ENCODE measurements at regions not wholly inside any gene's neighbourhood (a gene's known extent, or its start where the extent isn't known, plus 50 kb on each side); places are given as distances from the start of the nearest gene placed in this dataset.

- H3K18ac ChIP-seq (ENCODE audit: extremely low read depth, low read length), result no peak overlapping the region
- no peak overlapping the region for H3K23ac ChIP-seq (ENCODE audit: insufficient read length)
- no peak overlapping the region for H3K14ac ChIP-seq (ENCODE audit: insufficient read length)
- H3K56ac ChIP-seq (replicated peaks; ENCODE audit: insufficient read length, low read depth, low read length), result no peak overlapping the region
- H3K27ac ChIP-seq (ENCODE audit: low read depth, low read length), result no peak overlapping the region
- no peak overlapping the region for H2AK5ac ChIP-seq (ENCODE audit: low read depth, low read length)
- H4K8ac ChIP-seq (ENCODE audit: extremely low read depth, insufficient read depth, low read length), result no peak overlapping the region
- H4K20me1 ChIP-seq (replicated peaks in 1 of 2; ENCODE audit: control insufficient read depth in 1 of 2, insufficient read depth in 2 of 2, low read length in 2 of 2), result no peaks in the 10 kb centered on the region
- H3K4me3 ChIP-seq (ENCODE audit: extremely low read depth in 1 of 4, insufficient read depth in 2 of 4, low read depth in 3 of 4, low read length in 4 of 4), result no peak overlapping the region
- H3K79me1 ChIP-seq (ENCODE audit: low read depth, low read length), result no peaks in the 10 kb centered on the region
- no peak overlapping the region for H4K5ac ChIP-seq (ENCODE audit: insufficient read length, low read depth, low read length)
- DNase-seq (ENCODE audit: low read depth in 1 of 2, low spot score in 2 of 2) (no peak), FAIRE-seq (no peak)
- POLR2A ChIA-PET (ENCODE audit: partially characterized antibody), result no interaction called here
- no peaks in the 10 kb centered on the region for H3K27me3 ChIP-seq (replicated peaks in 1 of 4; ENCODE audit: control insufficient read depth in 3 of 4, extremely low read depth in 1 of 4, insufficient read depth in 3 of 4, low read length in 3 of 4)
- no peak overlapping the region for H2BK5ac ChIP-seq (ENCODE audit: low read depth, low read length)
- H2BK15ac ChIP-seq (ENCODE audit: low read length), result no peak overlapping the region
- H3K9me3 ChIP-seq (ENCODE audit: insufficient read depth in 2 of 2, low read depth in 1 of 2, low read length in 1 of 2), result no peaks in the 10 kb centered on the region
- 93% methylated on average over 1 of the region's 1 CpG; no CpG with 5 or more reads in 1 of the 2 experiments for WGBS, 2 experiments (ENCODE audit: extremely low coverage in 1 of 2, insufficient coverage in 1 of 2, insufficient read length in 1 of 2, insufficient replicate concordance in 2 of 2, low coverage in 1 of 2, low lambda C conversion rate in 2 of 2, missing lambda C conversion rate in 1 of 2)
- no peak overlapping the region for H3K9ac ChIP-seq (replicated peaks in 1 of 4; ENCODE audit: extremely low read depth in 1 of 4, low read depth in 3 of 4, low read length in 3 of 4)
- H3K23me2 ChIP-seq (ENCODE audit: low read depth, low read length), result no peaks in the 10 kb centered on the region
- H2BK12ac ChIP-seq (ENCODE audit: low read depth, low read length), result no peak overlapping the region
- CTCF ChIA-PET (ENCODE audit: partially characterized antibody), result no interaction called here
- no peak overlapping the region for H4K91ac ChIP-seq (replicated peaks; ENCODE audit: insufficient read length, low read length)
- H2AFZ ChIP-seq (ENCODE audit: low read length), result no peak overlapping the region
- H2BK120ac ChIP-seq (replicated peaks; ENCODE audit: low read depth, low read length), result no peak overlapping the region
- no peaks in the 10 kb centered on the region for H3K79me2 ChIP-seq (ENCODE audit: control insufficient read depth in 1 of 2, insufficient read depth in 2 of 2, low read length in 2 of 2)
- no peak overlapping the region for H3K4me2 ChIP-seq (ENCODE audit: insufficient read depth in 1 of 2, low read depth in 2 of 2, low read length in 2 of 2)
- no peak overlapping the region for H3K4ac ChIP-seq (replicated peaks; ENCODE audit: insufficient read length, low read depth, low read length)
- no peaks in the 10 kb centered on the region for H3K36me3 ChIP-seq (ENCODE audit: control insufficient read depth in 2 of 4, insufficient read depth in 4 of 4, low read length in 3 of 4)
- no peak overlapping the region for H2BK20ac ChIP-seq (ENCODE audit: low read length)
- H3K4me1 ChIP-seq (replicated peaks in 1 of 4; ENCODE audit: control insufficient read depth in 3 of 4, insufficient read depth in 4 of 4, low read length in 3 of 4), result no peaks in the 10 kb centered on the region
- TF ChIP-seq SP1 (IDR thresholded peaks at IDR 0.05; ENCODE audit: low read depth, low read length) (no peak), POU5F1 (IDR thresholded peaks at IDR 0.05; ENCODE audit: low read depth, low read length) (no peak)
Observed at GRCh38 chr17:54063639-54064038, 240.9 kb downstream of the KIF2B start.
